EH (cell line): ENCODE measurements at regions not wholly inside any gene's neighbourhood (a gene's known extent, or its start where the extent isn't known, plus 50 kb on each side); places are given as distances from the start of the nearest gene placed in this dataset.
A peak's percentile ranks its signal among the peaks of the same experiment; 100 is the strongest.
"Not testable (repeated sequence)": the region's sequence is repeated elsewhere in the genome, so short reads cannot be mapped to it uniquely, and the experiment has no call there.

Experiments
- DNase-seq: peaks from one replicate; pipeline ENCODE4 v3.0.0-alpha.2; 2015; ENCODE audit warnings: low read depth

GRCh38 chr9:27817747-27818146 is 244.5 kb upstream of the C9orf72 start:
- DNase-seq: no peak

- DNase-seq: no peak
Measured at GRCh38 chr9:27818348-27818747, 245.1 kb upstream of the C9orf72 start.

GRCh38 chr9:27828908-27829307 is 255.6 kb upstream of the C9orf72 start:
- no peak for DNase-seq

- DNase-seq: no peak
Measured at GRCh38 chr9:27829621-27830020, 256.3 kb upstream of the C9orf72 start.

GRCh38 chr9:27832108-27832507 is 258.8 kb upstream of the C9orf72 start:
- not testable (repeated sequence) for DNase-seq

GRCh38 chr9:27835286-27835685 is 262.0 kb upstream of the C9orf72 start:
- no peak for DNase-seq

- DNase-seq: no peak
Measured at GRCh38 chr9:27835746-27836145, 262.5 kb upstream of the C9orf72 start.

- DNase-seq: no peak
Measured at GRCh38 chr9:27836661-27837401, 263.6 kb upstream of the C9orf72 start.

GRCh38 chr9:27838876-27839275 is 265.6 kb upstream of the C9orf72 start:
- DNase-seq: no peak

- DNase-seq: not testable (repeated sequence)
Measured at GRCh38 chr9:27839767-27840166, 266.5 kb upstream of the C9orf72 start.

GRCh38 chr9:27844797-27845196 is 271.5 kb upstream of the C9orf72 start:
- DNase-seq: no peak

GRCh38 chr9:27847380-27847779 is 274.1 kb upstream of the C9orf72 start:
- no peak for DNase-seq

GRCh38 chr9:27847818-27848217 is 274.5 kb upstream of the C9orf72 start:
- DNase-seq: no peak

GRCh38 chr9:27848315-27848714 is 275.0 kb upstream of the C9orf72 start:
- no peak for DNase-seq

GRCh38 chr9:27851858-27852257 is 278.6 kb upstream of the C9orf72 start:
- no peak for DNase-seq

- DNase-seq: no peak
Measured at GRCh38 chr9:27853529-27853928, 280.2 kb upstream of the C9orf72 start.

- DNase-seq: no peak
Measured at GRCh38 chr9:27856054-27856453, 282.8 kb upstream of the C9orf72 start.

GRCh38 chr9:27856748-27857147 is 283.5 kb upstream of the C9orf72 start:
- DNase-seq: no peak

GRCh38 chr9:27861887-27862286 is 288.6 kb upstream of the C9orf72 start:
- DNase-seq: peak; percentile 2

- DNase-seq: no peak
Measured at GRCh38 chr9:27864644-27865438, 291.6 kb upstream of the C9orf72 start.

GRCh38 chr9:27866741-27867140 is 293.5 kb upstream of the C9orf72 start:
- DNase-seq: no peak

- DNase-seq: no peak
Measured at GRCh38 chr9:27870404-27870803, 297.1 kb upstream of the C9orf72 start.

GRCh38 chr9:27880156-27880555 is 306.9 kb upstream of the C9orf72 start:
- DNase-seq: no peak
